GM10266 (cell line): ENCODE measurements at regions not wholly inside any gene's neighbourhood (a gene's known extent, or its start where the extent isn't known, plus 50 kb on each side); places are given as distances from the start of the nearest gene placed in this dataset.

Source experiments
- DNase-seq: peaks from one replicate; pipeline ENCODE4 v3.0.0; 2012; ENCODE audit errors: extremely low spot score
- CTCF ChIP-seq: IDR thresholded peaks from 2 replicates; pipeline ENCODE4 v1.5.1; 2012; ENCODE audit warnings: mild to moderate bottlenecking, low read depth; ENCODE audit not compliant: control insufficient read depth, insufficient read depth; ENCODE audit errors: missing control alignments

- DNase-seq: no peak
Observed at GRCh38 chr20:22946596-22946995, 88.5 kb upstream of the SSTR4 start.

GRCh38 chr20:22949331-22950109 is 85.6 kb upstream of the SSTR4 start:
- no peak for DNase-seq
- TF ChIP-seq CTCF: no peak

More at GRCh38 chr20:22946596-22946995, 88.5 kb upstream of the SSTR4 start:
- no peak for TF ChIP-seq CTCF

- DNase-seq: no peak
- TF ChIP-seq CTCF: no peak
Observed at GRCh38 chr20:22951966-22952365, 83.1 kb upstream of the SSTR4 start.

- no peak for DNase-seq
- TF ChIP-seq CTCF: no peak
Observed at GRCh38 chr20:22954661-22955060, 80.5 kb upstream of the SSTR4 start.

- TF ChIP-seq CTCF: no peak
- no peak for DNase-seq
Observed at GRCh38 chr20:22958390-22958789, 76.7 kb upstream of the SSTR4 start.

GRCh38 chr20:22962567-22963439 is 72.3 kb upstream of the SSTR4 start:
- no peak for DNase-seq
- no peak for TF ChIP-seq CTCF

- no peak for TF ChIP-seq CTCF
Observed at GRCh38 chr20:22963581-22963980, 71.5 kb upstream of the SSTR4 start.

More at GRCh38 chr20:22963581-22963980, 71.5 kb upstream of the SSTR4 start:
- no peak for DNase-seq
